ENCODE measurements at regions not wholly inside any gene's neighbourhood (a gene's known extent, or its start where the extent isn't known, plus 50 kb on each side); places are given as distances from the start of the nearest gene placed in this dataset.

- TF ChIP-seq, protein P1, sequence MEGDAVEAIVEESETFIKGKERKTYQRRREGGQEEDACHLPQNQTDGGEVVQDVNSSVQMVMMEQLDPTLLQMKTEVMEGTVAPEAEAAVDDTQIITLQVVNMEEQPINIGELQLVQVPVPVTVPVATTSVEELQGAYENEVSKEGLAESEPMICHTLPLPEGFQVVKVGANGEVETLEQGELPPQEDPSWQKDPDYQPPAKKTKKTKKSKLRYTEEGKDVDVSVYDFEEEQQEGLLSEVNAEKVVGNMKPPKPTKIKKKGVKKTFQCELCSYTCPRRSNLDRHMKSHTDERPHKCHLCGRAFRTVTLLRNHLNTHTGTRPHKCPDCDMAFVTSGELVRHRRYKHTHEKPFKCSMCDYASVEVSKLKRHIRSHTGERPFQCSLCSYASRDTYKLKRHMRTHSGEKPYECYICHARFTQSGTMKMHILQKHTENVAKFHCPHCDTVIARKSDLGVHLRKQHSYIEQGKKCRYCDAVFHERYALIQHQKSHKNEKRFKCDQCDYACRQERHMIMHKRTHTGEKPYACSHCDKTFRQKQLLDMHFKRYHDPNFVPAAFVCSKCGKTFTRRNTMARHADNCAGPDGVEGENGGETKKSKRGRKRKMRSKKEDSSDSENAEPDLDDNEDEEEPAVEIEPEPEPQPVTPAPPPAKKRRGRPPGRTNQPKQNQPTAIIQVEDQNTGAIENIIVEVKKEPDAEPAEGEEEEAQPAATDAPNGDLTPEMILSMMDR (conservative IDR thresholded peaks at IDR 0.05; ENCODE audit: low read depth in 2 of 2), result no peak
- TF ChIP-seq CREB1 (CRISPR knock-in tag; IDR thresholded peaks at IDR 0.05; ENCODE audit: low read depth), result no peak
- TF ChIP-seq REST (IDR thresholded peaks at IDR 0.05; ENCODE audit: unreplicated experiment), result no peak
- no peak for TF ChIP-seq ZNF331 (CRISPR knock-in tag; IDR thresholded peaks at IDR 0.05; ENCODE audit: low read depth)
- no peak for TF ChIP-seq JUNB (IDR thresholded peaks at IDR 0.05; ENCODE audit: unreplicated experiment)
- no peak for TF ChIP-seq EZH2 (IDR thresholded peaks at IDR 0.05; ENCODE audit: low read depth, unreplicated experiment)
- no peak for TF ChIP-seq POLR2AphosphoS5 (IDR thresholded peaks at IDR 0.05; ENCODE audit: low read depth)
- TF ChIP-seq EZH2phosphoT487 (IDR thresholded peaks at IDR 0.05; ENCODE audit: unreplicated experiment), result no peak
- TF ChIP-seq ETS1 (IDR thresholded peaks at IDR 0.05), result no peak
- TF ChIP-seq ZNF114 (CRISPR knock-in tag; IDR thresholded peaks at IDR 0.05), result no peak
Measured at GRCh38 chr16:61194573-61194972, 841.7 kb downstream of the CDH8 start.
